Gastrocnemius medialis (tissue), 4 donors: ENCODE measurements at regions not wholly inside any gene's neighbourhood (a gene's known extent, or its start where the extent isn't known, plus 50 kb on each side); places are given as distances from the start of the nearest gene placed in this dataset.

Experiments
- POLR2A ChIP-seq, 2 donors: fragments of 450-650 bp; IDR thresholded peaks; one replicate each; pipeline ENCODE4 v1.6.1; 2017; ENCODE audit warnings: antibody characterized with exemption in 2 of 2, mild to moderate bottlenecking in 2 of 2, moderate library complexity in 2 of 2
- TF ChIP-seq, protein P1 (sequence below), 5 experiments: fragments of 450-650 bp in 3 of 5; fragments of 200-600 bp in 2 of 5; sonication (generic) in 2 of 5; IDR thresholded peaks in 4 of 5; conservative IDR thresholded peaks in 1 of 5; 1 replicate in 4 of 5; 2 replicates in 1 of 5; pipeline ENCODE4 v1.5.1; 2016 to 2019; ENCODE audit warnings: antibody characterized with exemption in 5 of 5, mild to moderate bottlenecking in 3 of 5, moderate library complexity in 3 of 5

DNA sequence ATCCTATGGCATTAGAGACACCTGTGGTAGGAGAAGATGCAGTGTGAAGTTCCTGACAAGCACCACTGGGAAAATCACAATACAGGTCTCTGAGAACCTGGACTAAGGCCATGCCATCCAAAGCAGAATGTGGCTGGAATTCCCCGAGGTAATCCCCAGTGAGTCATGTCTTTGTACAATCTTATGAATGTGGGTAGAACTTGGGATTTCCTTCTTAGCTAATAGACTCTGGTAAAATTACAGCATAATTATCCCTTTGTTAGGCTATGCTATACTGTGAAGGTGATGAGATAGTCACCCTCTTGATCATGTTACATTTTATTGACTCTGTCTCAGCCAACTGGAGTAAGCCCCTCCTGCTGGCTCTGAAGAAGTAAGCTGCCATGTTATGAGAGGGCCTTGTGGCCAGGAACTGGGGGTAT lies 224.3 kb upstream of the DCN start:
- TF ChIP-seq, protein P1, sequence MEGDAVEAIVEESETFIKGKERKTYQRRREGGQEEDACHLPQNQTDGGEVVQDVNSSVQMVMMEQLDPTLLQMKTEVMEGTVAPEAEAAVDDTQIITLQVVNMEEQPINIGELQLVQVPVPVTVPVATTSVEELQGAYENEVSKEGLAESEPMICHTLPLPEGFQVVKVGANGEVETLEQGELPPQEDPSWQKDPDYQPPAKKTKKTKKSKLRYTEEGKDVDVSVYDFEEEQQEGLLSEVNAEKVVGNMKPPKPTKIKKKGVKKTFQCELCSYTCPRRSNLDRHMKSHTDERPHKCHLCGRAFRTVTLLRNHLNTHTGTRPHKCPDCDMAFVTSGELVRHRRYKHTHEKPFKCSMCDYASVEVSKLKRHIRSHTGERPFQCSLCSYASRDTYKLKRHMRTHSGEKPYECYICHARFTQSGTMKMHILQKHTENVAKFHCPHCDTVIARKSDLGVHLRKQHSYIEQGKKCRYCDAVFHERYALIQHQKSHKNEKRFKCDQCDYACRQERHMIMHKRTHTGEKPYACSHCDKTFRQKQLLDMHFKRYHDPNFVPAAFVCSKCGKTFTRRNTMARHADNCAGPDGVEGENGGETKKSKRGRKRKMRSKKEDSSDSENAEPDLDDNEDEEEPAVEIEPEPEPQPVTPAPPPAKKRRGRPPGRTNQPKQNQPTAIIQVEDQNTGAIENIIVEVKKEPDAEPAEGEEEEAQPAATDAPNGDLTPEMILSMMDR (IDR thresholded peaks at IDR 0.05 in 4 of 5, conservative IDR thresholded peaks at IDR 0.05 in 1 of 5), result no peak
- no peak for TF ChIP-seq POLR2A (IDR thresholded peaks at IDR 0.05)
